HPDE6-E6E7 (cell line): ENCODE measurements at regions not wholly inside any gene's neighbourhood (a gene's known extent, or its start where the extent isn't known, plus 50 kb on each side); places are given as distances from the start of the nearest gene placed in this dataset.
"Not testable (repeated sequence)": the region's sequence is repeated elsewhere in the genome, so short reads cannot be mapped to it uniquely, and the experiment has no call there.

ENCODE experiments used
- DNase-seq: peaks from one replicate; pipeline ENCODE4 v3.0.0; 2011; ENCODE audit warnings: missing footprints; ENCODE audit errors: extremely low spot score

GRCh38 chr11:56876621-56877275, 112.0 kb upstream of the OR5AK2 start:
- no peak for DNase-seq

GRCh38 chr11:56855217-56855616, 106.7 kb upstream of the OR9G4 start:
- DNase-seq = no peak

GRCh38 chr11:56852131-56852530, 103.6 kb upstream of the OR9G4 start:
- DNase-seq = no peak

GRCh38 chr11:56849852-56850251, 101.4 kb upstream of the OR9G4 start:
- DNase-seq = no peak

GRCh38 chr11:56849250-56849649, 100.8 kb upstream of the OR9G4 start:
- DNase-seq = no peak

- DNase-seq = no peak
Observed at GRCh38 chr11:56848141-56848809, 99.8 kb upstream of the OR9G4 start.

GRCh38 chr11:56846631-56847576, 98.4 kb upstream of the OR9G4 start:
- no peak for DNase-seq

GRCh38 chr11:56845121-56845732, 96.7 kb upstream of the OR9G4 start:
- no peak for DNase-seq

GRCh38 chr11:56843816-56844215, 95.3 kb upstream of the OR9G4 start:
- DNase-seq = no peak

- no peak for DNase-seq
Observed at GRCh38 chr11:56842814-56843794, 94.6 kb upstream of the OR9G4 start.

- DNase-seq = peak; percentile 28
Observed at GRCh38 chr11:56841210-56841810, 92.8 kb upstream of the OR9G4 start.

GRCh38 chr11:56827357-56827756, 78.9 kb upstream of the OR9G4 start:
- not testable (repeated sequence) for DNase-seq

GRCh38 chr11:56819916-56820315, 71.4 kb upstream of the OR9G4 start:
- DNase-seq = no peak

GRCh38 chr11:56817661-56818060, 69.2 kb upstream of the OR9G4 start:
- DNase-seq = no peak

GRCh38 chr11:56816259-56816658, 67.8 kb upstream of the OR9G4 start:
- DNase-seq = no peak

- no peak for DNase-seq
Observed at GRCh38 chr11:56808326-56808725, 59.8 kb upstream of the OR9G4 start.

- no peak for DNase-seq
Observed at GRCh38 chr11:56799691-56800210, 51.3 kb upstream of the OR9G4 start.
